ENCODE measurements at regions not wholly inside any gene's neighbourhood (a gene's known extent, or its start where the extent isn't known, plus 50 kb on each side); places are given as distances from the start of the nearest gene placed in this dataset.

DNA sequence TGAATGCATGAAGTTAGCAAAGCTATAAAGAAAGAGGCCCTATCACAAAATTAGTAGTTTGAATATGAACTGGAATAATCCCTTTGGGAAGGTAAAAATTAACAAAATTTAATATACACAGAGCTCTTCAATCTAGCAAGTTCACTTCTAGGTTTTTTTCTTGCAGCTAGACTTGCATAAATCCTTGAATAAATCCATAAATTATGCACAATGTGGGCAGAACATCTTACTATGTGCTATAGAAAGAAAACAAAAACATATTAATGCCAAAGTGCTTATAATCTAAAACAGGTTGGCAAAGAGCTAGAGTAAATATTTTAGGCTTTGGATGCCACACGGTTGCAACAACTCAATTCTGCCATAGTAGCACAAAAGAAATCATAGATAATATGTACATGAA, 138.5 kb upstream of the FREM1 start:
- no peak for DNase-seq (ENCODE audit: low spot score)
- ATAC-seq (ENCODE audit: low read depth), result no peak
- peaks cover 3% of the 10 kb centered on the region for H3K27me3 ChIP-seq (ENCODE audit: insufficient read depth, poor library complexity, severe bottlenecking)
- H3K9me3 ChIP-seq (ENCODE audit: severe bottlenecking), result no peaks in the 10 kb centered on the region
- H3K4me1 ChIP-seq (ENCODE audit: insufficient read depth, poor library complexity, severe bottlenecking), result no peaks in the 10 kb centered on the region
- TF ChIP-seq, protein P1, sequence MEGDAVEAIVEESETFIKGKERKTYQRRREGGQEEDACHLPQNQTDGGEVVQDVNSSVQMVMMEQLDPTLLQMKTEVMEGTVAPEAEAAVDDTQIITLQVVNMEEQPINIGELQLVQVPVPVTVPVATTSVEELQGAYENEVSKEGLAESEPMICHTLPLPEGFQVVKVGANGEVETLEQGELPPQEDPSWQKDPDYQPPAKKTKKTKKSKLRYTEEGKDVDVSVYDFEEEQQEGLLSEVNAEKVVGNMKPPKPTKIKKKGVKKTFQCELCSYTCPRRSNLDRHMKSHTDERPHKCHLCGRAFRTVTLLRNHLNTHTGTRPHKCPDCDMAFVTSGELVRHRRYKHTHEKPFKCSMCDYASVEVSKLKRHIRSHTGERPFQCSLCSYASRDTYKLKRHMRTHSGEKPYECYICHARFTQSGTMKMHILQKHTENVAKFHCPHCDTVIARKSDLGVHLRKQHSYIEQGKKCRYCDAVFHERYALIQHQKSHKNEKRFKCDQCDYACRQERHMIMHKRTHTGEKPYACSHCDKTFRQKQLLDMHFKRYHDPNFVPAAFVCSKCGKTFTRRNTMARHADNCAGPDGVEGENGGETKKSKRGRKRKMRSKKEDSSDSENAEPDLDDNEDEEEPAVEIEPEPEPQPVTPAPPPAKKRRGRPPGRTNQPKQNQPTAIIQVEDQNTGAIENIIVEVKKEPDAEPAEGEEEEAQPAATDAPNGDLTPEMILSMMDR (IDR thresholded peaks at IDR 0.05; ENCODE audit: poor library complexity, severe bottlenecking), result no peak
- no peak overlapping the region for H3K27ac ChIP-seq (ENCODE audit: poor library complexity, severe bottlenecking)
- no peaks in the 10 kb centered on the region for H3K36me3 ChIP-seq (ENCODE audit: low read depth)
- no peak overlapping the region for H3K4me3 ChIP-seq (ENCODE audit: severe bottlenecking)

DNA sequence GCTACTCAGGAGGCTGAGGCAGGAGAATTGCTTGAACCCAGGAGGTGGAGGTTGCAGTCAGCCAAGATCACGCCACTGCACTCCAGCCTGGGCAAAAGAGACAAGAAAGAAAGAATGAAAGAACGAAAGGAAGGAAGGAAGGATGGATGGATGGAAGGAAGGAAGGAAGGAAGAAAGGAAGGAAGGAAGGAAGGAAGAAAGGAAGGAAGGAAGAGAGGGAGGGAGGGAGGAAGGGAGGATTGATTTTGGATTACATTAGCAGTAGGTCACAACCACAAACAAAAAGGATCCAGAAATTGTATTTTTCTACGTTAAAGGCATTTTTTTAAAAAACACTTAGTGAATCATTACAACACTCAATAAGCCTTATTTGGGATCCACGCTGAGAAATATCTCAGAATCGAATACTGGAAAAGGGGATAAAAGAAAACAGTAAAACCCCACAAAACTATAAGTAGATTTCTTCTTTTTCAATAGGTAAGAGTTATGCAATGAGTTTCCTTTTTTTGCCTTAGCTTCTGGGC, 136.9 kb upstream of the FREM1 start:
- DNase-seq (ENCODE audit: low spot score) (no peak), ATAC-seq (ENCODE audit: low read depth) (no peak)
- TF ChIP-seq, protein P1 (IDR thresholded peaks at IDR 0.05; ENCODE audit: poor library complexity, severe bottlenecking), result no peak
- no peak overlapping the region for H3K27ac ChIP-seq (ENCODE audit: poor library complexity, severe bottlenecking)
- no peaks in the 10 kb centered on the region for H3K9me3 ChIP-seq (ENCODE audit: severe bottlenecking)
- H3K36me3 ChIP-seq (ENCODE audit: low read depth), result no peaks in the 10 kb centered on the region
- no peaks in the 10 kb centered on the region for H3K4me1 ChIP-seq (ENCODE audit: insufficient read depth, poor library complexity, severe bottlenecking)
- H3K27me3 ChIP-seq (ENCODE audit: insufficient read depth, poor library complexity, severe bottlenecking), result peaks cover 3% of the 10 kb centered on the region
- no peak overlapping the region for H3K4me3 ChIP-seq (ENCODE audit: severe bottlenecking)

DNA sequence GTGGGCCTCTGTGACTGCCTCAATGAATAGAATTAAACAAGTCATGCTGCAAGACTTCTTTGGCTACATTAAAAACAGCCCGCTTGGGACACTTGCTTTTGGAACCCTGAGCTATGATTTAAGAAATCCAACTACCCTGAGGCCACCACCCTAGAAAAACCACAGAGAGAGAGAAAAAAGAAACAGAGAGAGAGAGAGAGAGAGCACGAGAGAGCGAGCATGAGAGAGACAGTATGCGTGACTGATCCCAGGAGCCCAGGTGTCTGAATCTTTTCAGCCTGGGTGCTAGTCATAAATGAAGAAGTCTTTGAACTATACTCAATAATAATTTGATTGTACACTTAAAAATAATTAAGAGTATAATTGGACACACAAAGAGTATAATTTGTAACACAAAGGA, 123.1 kb upstream of the FREM1 start:
- Histone ChIP-seq H3K36me3 (ENCODE audit: low read depth) (no peaks in the 10 kb centered on the region), H3K4me3 (ENCODE audit: severe bottlenecking) (no peak overlapping the region), H3K27me3 (ENCODE audit: insufficient read depth, poor library complexity, severe bottlenecking) (no peaks in the 10 kb centered on the region), H3K9me3 (ENCODE audit: severe bottlenecking) (no peaks in the 10 kb centered on the region), H3K27ac (ENCODE audit: poor library complexity, severe bottlenecking) (no peak overlapping the region), H3K4me1 (ENCODE audit: insufficient read depth, poor library complexity, severe bottlenecking) (no peaks in the 10 kb centered on the region)
- TF ChIP-seq, protein P1 (IDR thresholded peaks at IDR 0.05; ENCODE audit: poor library complexity, severe bottlenecking), result no peak
- DNase-seq (ENCODE audit: low spot score) (no peak), ATAC-seq (ENCODE audit: low read depth) (no peak)

DNA sequence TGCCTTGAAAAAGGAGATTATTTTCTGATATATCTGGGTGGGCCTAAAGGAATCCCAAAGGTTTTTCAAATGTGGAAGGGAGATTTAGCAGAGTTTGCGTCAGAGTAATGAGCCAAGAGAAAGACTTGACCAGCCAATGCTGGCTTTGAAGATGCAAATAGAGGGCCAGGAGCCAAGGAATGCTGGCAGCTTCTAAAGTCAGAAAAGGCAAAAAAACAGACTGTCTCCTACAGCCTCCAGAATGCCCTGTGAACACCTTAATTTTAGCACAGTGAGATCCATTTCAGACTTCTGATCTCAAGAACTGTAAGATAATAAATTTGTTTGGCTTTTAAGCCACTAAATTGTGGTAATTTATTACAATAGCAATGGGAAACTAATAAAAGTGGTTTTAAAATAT, 122.6 kb upstream of the FREM1 start:
- H3K4me1 ChIP-seq (ENCODE audit: insufficient read depth, poor library complexity, severe bottlenecking), result no peaks in the 10 kb centered on the region
- H3K9me3 ChIP-seq (ENCODE audit: severe bottlenecking), result no peaks in the 10 kb centered on the region
- ATAC-seq (ENCODE audit: low read depth) (no peak), DNase-seq (ENCODE audit: low spot score) (no peak)
- no peaks in the 10 kb centered on the region for H3K36me3 ChIP-seq (ENCODE audit: low read depth)
- H3K27me3 ChIP-seq (ENCODE audit: insufficient read depth, poor library complexity, severe bottlenecking), result no peaks in the 10 kb centered on the region
- H3K4me3 ChIP-seq (ENCODE audit: severe bottlenecking), result no peak overlapping the region
- TF ChIP-seq, protein P1 (IDR thresholded peaks at IDR 0.05; ENCODE audit: poor library complexity, severe bottlenecking), result no peak
- no peak overlapping the region for H3K27ac ChIP-seq (ENCODE audit: poor library complexity, severe bottlenecking)

DNA sequence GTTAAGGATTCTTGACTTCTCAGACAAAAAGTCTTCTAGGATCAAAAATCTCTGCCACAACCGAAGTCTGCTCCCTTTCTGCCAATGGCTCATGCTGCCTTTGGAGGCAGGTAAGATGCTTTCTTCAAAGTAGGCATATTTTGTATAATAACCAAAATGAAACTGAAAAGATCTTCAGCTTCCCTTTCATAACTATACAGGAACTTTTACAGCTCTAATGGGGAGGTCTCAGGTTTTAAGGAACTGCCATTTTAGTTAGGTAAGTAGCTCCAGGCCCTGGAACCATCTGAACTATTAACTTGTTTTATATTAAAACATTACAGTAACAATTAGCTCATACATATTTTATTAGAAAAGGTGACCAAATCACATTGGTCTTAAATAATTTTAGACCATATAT, 110.9 kb upstream of the FREM1 start:
- H3K27me3 ChIP-seq (ENCODE audit: insufficient read depth, poor library complexity, severe bottlenecking), result no peaks in the 10 kb centered on the region
- ATAC-seq (ENCODE audit: low read depth), result no peak
- DNase-seq (ENCODE audit: low spot score), result no peak
- TF ChIP-seq, protein P1 (IDR thresholded peaks at IDR 0.05; ENCODE audit: poor library complexity, severe bottlenecking), result no peak
- no peak overlapping the region for H3K4me3 ChIP-seq (ENCODE audit: severe bottlenecking)
- no peaks in the 10 kb centered on the region for H3K4me1 ChIP-seq (ENCODE audit: insufficient read depth, poor library complexity, severe bottlenecking)
- no peaks in the 10 kb centered on the region for H3K9me3 ChIP-seq (ENCODE audit: severe bottlenecking)
- H3K36me3 ChIP-seq (ENCODE audit: low read depth), result no peaks in the 10 kb centered on the region
- no peak overlapping the region for H3K27ac ChIP-seq (ENCODE audit: poor library complexity, severe bottlenecking)

Data from RWPE2 (cell line).